Thymus (tissue), 11 donors: ENCODE measurements at regions not wholly inside any gene's neighbourhood (a gene's known extent, or its start where the extent isn't known, plus 50 kb on each side); places are given as distances from the start of the nearest gene placed in this dataset.

Source experiments
- DNase-seq, 9 donors: peaks; one replicate each; pipeline ENCODE4 v3.0.0-alpha.2; 2013; ENCODE audit warnings: low spot score in 9 of 9, low read depth in 6 of 9, missing footprints in 1 of 9
- H3K27ac ChIP-seq, 2 donors: one replicate each; pipeline ENCODE4 v1.5.1; 2013; ENCODE audit warnings: control low read depth in 1 of 2, low read depth in 1 of 2, low read length in 1 of 2, mild to moderate bottlenecking in 1 of 2, moderate library complexity in 1 of 2
- H3K27me3 ChIP-seq, 2 donors: one replicate each; pipeline ENCODE4 v1.5.1; 2013; ENCODE audit warnings: low read length in 1 of 2; ENCODE audit not compliant: control insufficient read depth in 2 of 2, insufficient read depth in 1 of 2
- H3K36me3 ChIP-seq, 2 donors: one replicate each; pipeline ENCODE4 v1.5.1; 2013; ENCODE audit warnings: low read length in 1 of 2, mild to moderate bottlenecking in 1 of 2, moderate library complexity in 1 of 2; ENCODE audit not compliant: control insufficient read depth in 2 of 2, insufficient read depth in 2 of 2
- H3K4me1 ChIP-seq, 2 donors: one replicate each; pipeline ENCODE4 v1.5.1; 2013; ENCODE audit warnings: low read length in 2 of 2; ENCODE audit not compliant: control insufficient read depth in 2 of 2, insufficient read depth in 2 of 2
- H3K4me3 ChIP-seq, 2 donors: one replicate each; pipeline ENCODE4 v1.5.1; 2013; ENCODE audit warnings: low read length in 2 of 2, control low read depth in 1 of 2, mild to moderate bottlenecking in 1 of 2
- H3K9me3 ChIP-seq, 2 donors: one replicate each; pipeline ENCODE4 v1.5.1; 2013; ENCODE audit warnings: low read length in 1 of 2, mild to moderate bottlenecking in 1 of 2; ENCODE audit not compliant: control insufficient read depth in 2 of 2, insufficient read depth in 1 of 2
- WGBS: extraction: QIAGEN DNeasy Blood & Tissue Kit; methylation state at CpG from one replicate; pipeline ENCODE4 v1.1.7; 2013; 5-methylcytosine and 5-hydroxymethylcytosine counted together
- donor health status: healthy.

GRCh38 chr9:82458296-82458695 lies 469.7 kb downstream of the SPATA31D1 start:
- DNase-seq, result no peak
- Histone ChIP-seq H3K36me3 (no peaks in the 10 kb centered on the region), H3K27me3 (no peaks in the 10 kb centered on the region), H3K27ac (no peak overlapping the region), H3K9me3 (no peaks in the 10 kb centered on the region), H3K4me1 (no peaks in the 10 kb centered on the region), H3K4me3 (no peak overlapping the region)
- 96% methylated on average over 2 of the region's 2 CpGs for WGBS

- H3K27ac ChIP-seq, result no peak overlapping the region
- no peaks in the 10 kb centered on the region for H3K4me1 ChIP-seq
- no peaks in the 10 kb centered on the region for H3K36me3 ChIP-seq
- WGBS, result 92% methylated on average over 11 of the region's 11 CpGs
- no peak for DNase-seq
- H3K9me3 ChIP-seq, result no peaks in the 10 kb centered on the region
- no peak overlapping the region for H3K4me3 ChIP-seq
- H3K27me3 ChIP-seq, result no peaks in the 10 kb centered on the region
These were observed 478.2 kb downstream of the SPATA31D1 start for GRCh38 chr9:82466616-82467260.

DNA sequence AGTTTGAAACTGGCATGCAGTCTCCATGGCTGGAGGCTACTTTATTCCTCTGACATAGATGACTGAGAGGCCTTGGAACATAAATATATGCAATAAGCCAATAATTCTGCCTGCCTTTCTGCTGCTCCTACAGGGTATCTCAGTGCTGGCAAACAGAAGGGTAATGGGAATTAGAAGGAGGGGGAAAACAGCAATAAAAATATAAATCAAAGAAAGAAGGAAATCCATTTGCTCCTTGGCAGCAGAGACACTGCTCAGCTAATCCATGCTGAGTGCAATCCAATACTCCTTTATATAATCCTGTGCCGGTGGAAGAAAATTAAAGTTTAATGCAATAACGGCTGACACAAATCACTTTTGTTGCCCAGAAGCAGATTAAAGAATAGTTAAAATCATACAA lies 478.9 kb downstream of the SPATA31D1 start:
- Histone ChIP-seq H3K27ac (no peak overlapping the region), H3K36me3 (no peaks in the 10 kb centered on the region), H3K27me3 (no peaks in the 10 kb centered on the region), H3K9me3 (no peaks in the 10 kb centered on the region), H3K4me1 (no peaks in the 10 kb centered on the region), H3K4me3 (no peak overlapping the region)
- no peak for DNase-seq
- 90% methylated on average over 2 of the region's 2 CpGs for WGBS

GRCh38 chr9:82474235-82474634 lies 485.7 kb downstream of the SPATA31D1 start:
- H3K4me3 ChIP-seq, result no peak overlapping the region
- H3K9me3 ChIP-seq, result no peaks in the 10 kb centered on the region
- no peak for DNase-seq
- no peaks in the 10 kb centered on the region for H3K4me1 ChIP-seq
- no peaks in the 10 kb centered on the region for H3K27me3 ChIP-seq
- no peak overlapping the region for H3K27ac ChIP-seq
- no peaks in the 10 kb centered on the region for H3K36me3 ChIP-seq

- no peak for DNase-seq
- H3K4me3 ChIP-seq, result no peak overlapping the region
- no peaks in the 10 kb centered on the region for H3K9me3 ChIP-seq
- no peaks in the 10 kb centered on the region for H3K27me3 ChIP-seq
- no peaks in the 10 kb centered on the region for H3K36me3 ChIP-seq
- H3K4me1 ChIP-seq, result no peaks in the 10 kb centered on the region
- H3K27ac ChIP-seq, result no peak overlapping the region
- 94% methylated on average over 4 of the region's 4 CpGs for WGBS
These were observed 487.2 kb downstream of the SPATA31D1 start for GRCh38 chr9:82475584-82476301.

GRCh38 chr9:82480921-82481320 lies 492.3 kb downstream of the SPATA31D1 start:
- H3K4me1 ChIP-seq, result no peaks in the 10 kb centered on the region
- no peaks in the 10 kb centered on the region for H3K36me3 ChIP-seq
- WGBS, result 95% methylated on average over 2 of the region's 2 CpGs
- no peaks in the 10 kb centered on the region for H3K27me3 ChIP-seq
- no peak overlapping the region for H3K4me3 ChIP-seq
- H3K27ac ChIP-seq, result no peak overlapping the region
- no peak for DNase-seq
- H3K9me3 ChIP-seq, result no peaks in the 10 kb centered on the region

- H3K4me3 ChIP-seq, result no peak overlapping the region
- no peak overlapping the region for H3K27ac ChIP-seq
- no peaks in the 10 kb centered on the region for H3K9me3 ChIP-seq
- no peaks in the 10 kb centered on the region for H3K4me1 ChIP-seq
- 97% methylated on average over 2 of the region's 2 CpGs for WGBS
- H3K36me3 ChIP-seq, result no peaks in the 10 kb centered on the region
- H3K27me3 ChIP-seq, result no peaks in the 10 kb centered on the region
- DNase-seq, result no peak
These were observed 499.4 kb downstream of the SPATA31D1 start for GRCh38 chr9:82487935-82488312.

DNA sequence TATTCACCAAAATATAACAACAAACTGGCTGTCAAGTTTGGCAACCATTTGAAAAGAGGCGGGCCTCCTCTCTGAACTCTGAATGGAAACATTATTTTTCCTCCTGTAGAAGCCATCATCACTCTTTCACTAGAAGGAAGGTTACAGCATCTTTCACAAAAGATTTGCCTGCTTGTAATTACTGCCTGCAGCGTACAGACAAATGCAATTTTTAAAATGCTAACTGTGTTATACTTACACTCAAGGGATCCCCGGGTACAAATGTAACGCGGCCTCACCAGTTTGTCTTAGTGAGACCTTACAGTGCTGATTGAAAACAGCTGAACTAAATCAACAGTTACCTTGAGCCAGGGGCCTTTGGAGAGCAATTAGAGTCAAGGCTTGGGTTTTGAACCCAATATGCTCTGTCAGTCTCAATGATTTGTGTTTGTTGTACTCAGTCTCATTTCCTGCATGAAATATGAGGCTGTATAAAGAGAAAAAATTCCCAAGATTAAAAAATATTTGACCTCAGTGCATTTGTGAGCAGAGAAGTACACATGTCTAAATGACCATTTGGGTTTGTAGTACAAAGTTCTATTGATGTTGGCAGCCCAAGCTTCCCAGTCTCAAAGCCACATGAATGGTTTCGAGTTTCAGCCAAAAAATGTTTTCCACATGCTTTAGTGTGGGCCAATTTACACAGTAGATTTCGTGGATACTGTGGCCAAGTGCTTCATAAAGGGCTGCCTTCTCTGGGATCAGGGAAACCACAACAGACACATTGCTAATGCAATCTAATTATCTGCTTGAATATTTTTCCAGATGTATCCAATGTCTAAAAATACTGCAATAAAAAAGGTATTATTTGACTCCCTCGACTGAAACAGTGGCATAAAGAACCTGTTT lies 500.0 kb downstream of the SPATA31D1 start:
- no peaks in the 10 kb centered on the region for H3K9me3 ChIP-seq
- WGBS, result 88% methylated on average over 8 of the region's 8 CpGs

DNA sequence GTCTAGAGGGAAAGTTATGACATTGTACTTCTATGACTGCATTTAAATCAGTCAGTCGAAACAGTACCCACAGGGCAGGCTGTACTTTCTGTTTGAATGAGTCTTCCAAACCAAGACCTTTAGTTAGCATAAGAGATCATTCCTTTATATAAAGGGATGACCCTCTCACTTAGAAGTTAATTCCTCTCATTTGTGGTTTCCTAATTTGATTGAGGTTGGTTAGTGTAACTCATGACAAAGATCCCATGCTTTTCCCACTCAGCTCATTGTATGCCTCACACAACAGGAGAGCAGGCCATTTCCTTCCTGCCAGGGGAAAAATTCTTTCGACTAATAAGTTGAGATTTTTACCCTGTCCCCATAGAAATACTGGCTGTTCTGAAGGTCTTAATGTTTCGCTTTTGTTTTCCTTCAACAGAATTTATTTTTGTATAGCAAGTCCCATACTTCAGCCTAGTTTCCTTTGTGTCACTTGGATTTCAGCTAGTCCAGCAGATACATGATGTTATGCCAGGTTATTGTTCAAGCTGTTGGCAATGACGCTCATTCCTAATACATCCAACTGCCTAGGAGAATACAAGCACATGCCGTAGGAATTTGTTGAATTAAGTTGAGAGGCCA lies 500.7 kb downstream of the SPATA31D1 start:
- no peaks in the 10 kb centered on the region for H3K9me3 ChIP-seq
- H3K4me3 ChIP-seq, result no peak overlapping the region
- H3K27me3 ChIP-seq, result no peaks in the 10 kb centered on the region
- WGBS, result 69% methylated on average over 5 of the region's 5 CpGs
- no peak overlapping the region for H3K27ac ChIP-seq
- no peak for DNase-seq
- H3K4me1 ChIP-seq, result no peaks in the 10 kb centered on the region
- H3K36me3 ChIP-seq, result no peaks in the 10 kb centered on the region

More for the DNA sequence above, 500.0 kb downstream of the SPATA31D1 start:
- DNase-seq, result peak in 1 of 9 donors; percentile 20
- H3K4me1 ChIP-seq, result no peaks in the 10 kb centered on the region
- H3K27me3 ChIP-seq, result no peaks in the 10 kb centered on the region
- H3K36me3 ChIP-seq, result no peaks in the 10 kb centered on the region
- H3K27ac ChIP-seq, result no peak overlapping the region
- H3K4me3 ChIP-seq, result no peak overlapping the region
